GM12873 (cell line): ENCODE measurements at regions not wholly inside any gene's neighbourhood (a gene's known extent, or its start where the extent isn't known, plus 50 kb on each side); places are given as distances from the start of the nearest gene placed in this dataset.

Experiments used
- TF ChIP-seq, protein P1 (sequence below): IDR thresholded peaks from 2 replicates; pipeline ENCODE4 v1.5.1; 2012; ENCODE audit warnings: low read depth, mild to moderate bottlenecking, moderate library complexity, low read length, control low read depth; ENCODE audit not compliant: insufficient read depth; ENCODE audit errors: missing control alignments

DNA sequence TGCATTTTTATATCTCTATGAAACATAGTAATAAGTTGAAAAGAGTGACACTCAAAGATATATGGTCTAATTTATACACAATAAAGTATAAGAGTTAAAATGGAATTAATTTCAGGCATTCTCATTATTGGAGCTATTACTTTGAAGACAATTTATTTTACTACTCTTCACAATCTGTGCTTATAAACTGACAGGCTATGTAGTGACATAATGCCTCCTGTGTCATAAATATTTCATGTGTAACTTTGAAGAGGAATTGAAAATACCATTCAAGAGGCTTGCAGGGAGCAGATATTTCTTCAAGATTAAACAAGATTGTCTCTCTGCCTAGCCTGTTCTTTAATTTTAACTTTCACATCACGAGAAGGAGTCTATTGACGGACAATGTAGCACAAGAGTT lies 1881.5 kb upstream of the PCDH20 start:
- TF ChIP-seq, protein P1, sequence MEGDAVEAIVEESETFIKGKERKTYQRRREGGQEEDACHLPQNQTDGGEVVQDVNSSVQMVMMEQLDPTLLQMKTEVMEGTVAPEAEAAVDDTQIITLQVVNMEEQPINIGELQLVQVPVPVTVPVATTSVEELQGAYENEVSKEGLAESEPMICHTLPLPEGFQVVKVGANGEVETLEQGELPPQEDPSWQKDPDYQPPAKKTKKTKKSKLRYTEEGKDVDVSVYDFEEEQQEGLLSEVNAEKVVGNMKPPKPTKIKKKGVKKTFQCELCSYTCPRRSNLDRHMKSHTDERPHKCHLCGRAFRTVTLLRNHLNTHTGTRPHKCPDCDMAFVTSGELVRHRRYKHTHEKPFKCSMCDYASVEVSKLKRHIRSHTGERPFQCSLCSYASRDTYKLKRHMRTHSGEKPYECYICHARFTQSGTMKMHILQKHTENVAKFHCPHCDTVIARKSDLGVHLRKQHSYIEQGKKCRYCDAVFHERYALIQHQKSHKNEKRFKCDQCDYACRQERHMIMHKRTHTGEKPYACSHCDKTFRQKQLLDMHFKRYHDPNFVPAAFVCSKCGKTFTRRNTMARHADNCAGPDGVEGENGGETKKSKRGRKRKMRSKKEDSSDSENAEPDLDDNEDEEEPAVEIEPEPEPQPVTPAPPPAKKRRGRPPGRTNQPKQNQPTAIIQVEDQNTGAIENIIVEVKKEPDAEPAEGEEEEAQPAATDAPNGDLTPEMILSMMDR: no peak

DNA sequence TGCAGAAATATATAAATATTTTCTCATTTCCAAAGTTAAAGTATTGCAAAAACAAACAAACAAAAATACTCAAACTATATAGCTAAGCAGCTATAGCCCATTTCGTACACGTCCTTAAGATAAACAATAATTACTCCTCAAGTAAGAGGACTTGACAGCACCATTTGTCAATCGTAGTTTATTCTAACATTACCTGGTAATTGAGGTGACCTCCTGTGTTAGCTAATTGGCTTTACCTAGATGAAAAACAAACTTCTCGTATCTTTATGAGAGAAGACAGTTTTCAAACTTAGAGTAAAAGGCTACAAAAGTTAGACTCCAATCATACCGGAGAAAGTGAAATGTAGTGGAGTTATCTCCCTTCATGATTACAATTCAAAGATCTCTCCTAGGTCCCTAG lies 1876.1 kb upstream of the PCDH20 start:
- TF ChIP-seq, protein P1: no peak

DNA sequence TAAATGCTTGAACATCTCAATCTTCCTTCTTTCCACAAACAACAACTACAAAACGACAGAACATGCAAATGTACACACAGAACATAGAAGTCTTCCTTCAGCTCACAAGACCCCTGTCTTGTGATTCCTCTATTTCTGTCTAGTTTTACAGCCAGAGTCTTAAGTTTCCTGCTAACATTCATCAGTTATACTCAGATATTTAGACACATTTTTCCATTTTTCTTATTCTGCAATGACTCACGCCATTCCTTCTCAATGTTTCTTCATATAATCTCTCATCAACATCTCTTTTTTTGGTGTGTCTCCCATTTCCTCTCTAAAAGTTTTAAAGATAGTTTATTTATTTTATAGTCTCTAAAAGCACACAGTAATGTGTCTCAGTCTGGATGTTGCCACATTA lies 1872.9 kb upstream of the PCDH20 start:
- TF ChIP-seq, protein P1: no peak

DNA sequence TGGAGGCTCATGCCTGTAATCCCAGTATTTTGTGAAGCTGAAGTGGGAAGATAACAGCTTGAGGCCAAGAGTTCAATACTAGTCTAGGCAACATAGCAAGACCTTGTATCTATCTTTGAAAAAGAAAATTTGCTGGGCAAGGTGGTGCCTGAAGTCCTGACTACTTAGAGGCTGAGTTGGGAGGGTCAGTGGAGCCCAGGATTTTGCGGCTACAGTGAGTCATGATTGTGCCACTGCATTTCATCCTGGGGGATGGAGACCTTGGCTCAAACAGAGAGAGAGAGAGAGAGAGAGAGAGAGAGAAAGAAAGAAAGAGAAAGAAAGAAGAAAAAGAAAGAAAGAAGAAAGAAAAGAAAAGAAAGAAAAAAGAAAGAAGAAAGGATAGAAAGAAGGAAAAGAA lies 1872.3 kb upstream of the PCDH20 start:
- TF ChIP-seq, protein P1: no peak

DNA sequence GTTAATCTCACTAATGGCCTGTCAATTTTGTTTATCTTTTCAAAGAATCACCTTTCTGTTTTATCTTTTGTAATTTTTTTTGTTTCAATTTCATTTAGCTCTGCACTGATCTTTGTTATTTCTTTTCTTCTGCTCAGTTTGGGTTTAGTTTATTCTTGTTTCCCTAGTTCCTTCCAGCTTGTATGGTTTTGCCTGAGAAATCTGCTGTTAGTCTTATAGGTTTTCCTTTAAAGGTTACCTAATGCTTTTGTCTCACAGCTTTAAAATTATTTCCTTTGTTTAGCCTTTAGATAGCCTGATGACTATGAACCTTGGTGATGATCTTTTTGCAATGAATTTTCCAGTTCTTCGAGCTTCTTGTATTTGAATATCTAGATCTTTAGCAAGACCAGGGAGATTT lies 1869.8 kb upstream of the PCDH20 start:
- TF ChIP-seq, protein P1: no peak

DNA sequence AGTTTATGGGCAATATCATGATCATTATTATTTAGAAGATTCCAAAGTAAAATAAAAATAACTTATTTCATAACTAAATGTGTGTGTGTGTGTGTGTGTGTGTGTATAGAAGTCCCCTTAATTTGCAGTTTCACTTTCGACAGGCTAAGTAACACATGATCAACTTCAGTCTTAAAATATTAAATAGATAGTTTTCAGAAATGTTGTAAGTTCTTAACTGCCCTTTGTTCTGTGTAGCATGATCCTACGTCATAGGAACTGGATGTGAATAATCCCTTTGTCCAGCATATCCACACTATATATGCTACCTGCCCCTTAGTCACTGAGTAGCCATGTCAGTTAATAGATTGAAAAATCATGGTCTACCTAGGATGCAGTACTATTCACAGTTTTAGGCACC lies 1863.5 kb upstream of the PCDH20 start:
- TF ChIP-seq, protein P1: no peak

DNA sequence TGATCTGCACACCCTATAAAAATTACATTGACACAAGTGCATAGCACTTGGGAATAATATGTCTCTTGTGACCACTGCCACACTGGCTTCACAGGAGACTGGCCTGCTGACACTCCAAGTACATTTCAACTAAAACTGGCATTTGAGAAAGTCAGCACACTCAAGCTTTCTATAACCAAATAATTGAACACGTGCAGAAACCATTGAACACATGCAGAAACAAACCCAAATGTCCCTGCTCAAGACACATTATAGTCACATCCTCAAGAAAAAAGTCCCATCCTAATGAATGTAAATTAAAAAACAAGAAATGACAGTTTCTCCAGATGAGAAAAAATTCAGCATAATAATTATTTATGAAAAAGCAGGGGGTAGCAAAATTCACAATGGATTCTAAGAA lies 1859.1 kb upstream of the PCDH20 start:
- TF ChIP-seq, protein P1: no peak
